ENCODE measurements at regions not wholly inside any gene's neighbourhood (a gene's known extent, or its start where the extent isn't known, plus 50 kb on each side); places are given as distances from the start of the nearest gene placed in this dataset.

- no peak for DNase-seq
Observed at GRCh38 chr6:165830761-165831160, 167.7 kb upstream of the PDE10A start.

- DNase-seq: no peak
Observed at GRCh38 chr6:165829376-165829775, 166.3 kb upstream of the PDE10A start.

- no peak for DNase-seq
Observed at GRCh38 chr6:165827190-165827518, 164.1 kb upstream of the PDE10A start.

- no peak for DNase-seq
Observed at GRCh38 chr6:165826487-165827189, 163.6 kb upstream of the PDE10A start.

- DNase-seq: no peak
Observed at GRCh38 chr6:165825256-165825815, 162.3 kb upstream of the PDE10A start.

- DNase-seq: no peak
Observed at GRCh38 chr6:165823609-165824326, 160.7 kb upstream of the PDE10A start.

- no peak for DNase-seq
Observed at GRCh38 chr6:165822501-165822900, 159.5 kb upstream of the PDE10A start.

- no peak for DNase-seq
Observed at GRCh38 chr6:165821754-165822153, 158.7 kb upstream of the PDE10A start.

- DNase-seq: no peak
Observed at GRCh38 chr6:165820934-165821333, 157.9 kb upstream of the PDE10A start.

GRCh38 chr6:165820407-165820806, 157.4 kb upstream of the PDE10A start:
- DNase-seq: no peak

GRCh38 chr6:165819394-165819793, 156.4 kb upstream of the PDE10A start:
- DNase-seq: no peak

GRCh38 chr6:165818200-165818599, 155.2 kb upstream of the PDE10A start:
- no peak for DNase-seq

- no peak for DNase-seq
Observed at GRCh38 chr6:165817771-165818170, 154.7 kb upstream of the PDE10A start.

GRCh38 chr6:165817148-165817547, 154.1 kb upstream of the PDE10A start:
- no peak for DNase-seq

- DNase-seq: no peak
Observed at GRCh38 chr6:165814679-165815078, 151.6 kb upstream of the PDE10A start.

GRCh38 chr6:165811512-165811911, 148.5 kb upstream of the PDE10A start:
- no peak for DNase-seq

- no peak for DNase-seq
Observed at GRCh38 chr6:165808021-165808420, 145.0 kb upstream of the PDE10A start.

GRCh38 chr6:165807249-165807960, 144.4 kb upstream of the PDE10A start:
- no peak for DNase-seq

GRCh38 chr6:165806126-165806810, 143.2 kb upstream of the PDE10A start:
- no peak for DNase-seq

- no peak for DNase-seq
Observed at GRCh38 chr6:165805636-165806035, 142.6 kb upstream of the PDE10A start.

GRCh38 chr6:165805067-165805555, 142.1 kb upstream of the PDE10A start:
- no peak for DNase-seq
